Erythroblast (primary cell): ENCODE measurements at regions not wholly inside any gene's neighbourhood (a gene's known extent, or its start where the extent isn't known, plus 50 kb on each side); places are given as distances from the start of the nearest gene placed in this dataset.
"Not testable (repeated sequence)": the region's sequence is repeated elsewhere in the genome, so short reads cannot be mapped to it uniquely, and the experiment has no call there.

Experiments used
- DNase-seq, 2 experiments: peaks; one replicate each; lab custom pipeline; 2025; lab: John Stamatoyannopoulos, UW
- GATA1 ChIP-seq: IDR thresholded peaks from 2 replicates; pipeline ENCODE4 v1.6.1; 2011; ENCODE audit warnings: low read depth, mild to moderate bottlenecking, control low read depth, low read length, moderate library complexity
- POLR2A ChIP-seq: IDR thresholded peaks from 2 replicates; pipeline ENCODE4 v1.6.1; 2011; ENCODE audit warnings: mild to moderate bottlenecking, low read length

GRCh38 chr3:80612366-80612765, 844.6 kb upstream of the ROBO1 start:
- no peak for DNase-seq
- TF ChIP-seq GATA1 (no peak), POLR2A (no peak)

- DNase-seq, result not testable (repeated sequence)
These were observed 840.3 kb upstream of the ROBO1 start for GRCh38 chr3:80608072-80608471.

- no peak for TF ChIP-seq GATA1
- no peak for TF ChIP-seq POLR2A
- no peak for DNase-seq
These were observed 838.3 kb upstream of the ROBO1 start for GRCh38 chr3:80606073-80606472.

GRCh38 chr3:80601479-80601878, 833.7 kb upstream of the ROBO1 start:
- DNase-seq, result no peak
- TF ChIP-seq GATA1, result no peak
- no peak for TF ChIP-seq POLR2A

GRCh38 chr3:80592792-80593191, 825.0 kb upstream of the ROBO1 start:
- DNase-seq, result no peak
- TF ChIP-seq POLR2A (no peak), GATA1 (no peak)

- DNase-seq, result no peak
- TF ChIP-seq POLR2A (no peak), GATA1 (no peak)
These were observed 818.5 kb upstream of the ROBO1 start for GRCh38 chr3:80586338-80586737.

GRCh38 chr3:80580146-80580545, 812.3 kb upstream of the ROBO1 start:
- TF ChIP-seq POLR2A, result no peak
- TF ChIP-seq GATA1, result no peak
- DNase-seq, result no peak

- DNase-seq, result no peak
- TF ChIP-seq POLR2A (no peak), GATA1 (no peak)
These were observed 796.6 kb upstream of the ROBO1 start for GRCh38 chr3:80564391-80564790.

- no peak for TF ChIP-seq GATA1
- no peak for TF ChIP-seq POLR2A
- no peak for DNase-seq
These were observed 791.9 kb upstream of the ROBO1 start for GRCh38 chr3:80559701-80560100.

GRCh38 chr3:80556763-80557162, 789.0 kb upstream of the ROBO1 start:
- TF ChIP-seq POLR2A (no peak), GATA1 (no peak)
- DNase-seq, result no peak

- TF ChIP-seq POLR2A (no peak), GATA1 (no peak)
- DNase-seq, result no peak
These were observed 786.5 kb upstream of the ROBO1 start for GRCh38 chr3:80554304-80554703.

GRCh38 chr3:80553211-80553610, 785.4 kb upstream of the ROBO1 start:
- DNase-seq, result no peak
- TF ChIP-seq GATA1, result no peak

- no peak for DNase-seq
- TF ChIP-seq POLR2A (no peak), GATA1 (no peak)
These were observed 782.4 kb upstream of the ROBO1 start for GRCh38 chr3:80550174-80550573.

GRCh38 chr3:80549173-80549572, 781.4 kb upstream of the ROBO1 start:
- TF ChIP-seq POLR2A, result no peak
- TF ChIP-seq GATA1, result no peak
- DNase-seq, result no peak

GRCh38 chr3:80543154-80543553, 775.4 kb upstream of the ROBO1 start:
- TF ChIP-seq POLR2A (no peak), GATA1 (no peak)
- no peak for DNase-seq

GRCh38 chr3:80542456-80542855, 774.7 kb upstream of the ROBO1 start:
- no peak for TF ChIP-seq POLR2A
- no peak for TF ChIP-seq GATA1
- DNase-seq, result no peak
